GM21825 (cell line): ENCODE measurements at regions not wholly inside any gene's neighbourhood (a gene's known extent, or its start where the extent isn't known, plus 50 kb on each side); places are given as distances from the start of the nearest gene placed in this dataset.

Source experiments
- ATAC-seq: cut with Tn5 transposase; IDR thresholded peaks from one replicate; pipeline ENCODE4 v1.9.1; 2021; ENCODE audit warnings: mild to moderate bottlenecking, moderate library complexity; ENCODE audit not compliant: unreplicated experiment

DNA sequence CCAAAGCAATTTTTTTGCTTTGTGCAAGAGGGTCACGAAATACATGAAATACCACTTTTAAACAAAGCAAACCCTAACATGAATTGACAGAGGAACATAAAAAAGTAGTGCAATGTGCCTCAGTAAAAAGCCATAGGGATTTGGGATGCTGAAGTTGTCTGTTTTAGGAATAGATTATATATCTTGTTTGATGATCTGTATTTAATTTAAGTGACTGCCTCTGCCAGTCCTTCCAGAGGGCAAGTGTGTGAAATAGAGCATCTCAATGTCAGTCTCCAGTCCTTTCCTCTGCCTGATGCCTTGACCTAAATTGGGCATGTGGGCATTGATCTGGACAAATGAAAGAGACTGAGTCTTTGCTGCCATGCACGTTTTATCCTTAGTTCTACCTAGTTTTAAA is 222.8 kb downstream of the PTPRC start:
- no peak for ATAC-seq

DNA sequence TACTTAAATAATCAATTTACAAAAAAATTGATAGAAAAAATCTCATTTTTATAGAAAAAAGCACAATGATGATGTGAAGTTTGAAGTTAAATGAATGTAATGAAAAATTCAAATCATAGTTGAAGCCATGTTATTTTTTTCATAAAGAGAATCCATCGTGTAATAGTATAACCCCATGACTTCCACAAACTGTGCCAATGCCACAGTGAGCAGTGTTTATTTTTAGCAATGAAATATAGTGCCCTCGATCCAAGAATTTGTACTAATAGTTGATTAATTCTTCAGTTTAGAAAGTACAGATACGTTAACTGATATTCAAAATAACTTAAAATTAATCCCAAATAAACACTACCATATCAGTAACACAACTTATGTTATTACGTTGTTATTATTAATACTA is 225.9 kb downstream of the PTPRC start:
- ATAC-seq = no peak

DNA sequence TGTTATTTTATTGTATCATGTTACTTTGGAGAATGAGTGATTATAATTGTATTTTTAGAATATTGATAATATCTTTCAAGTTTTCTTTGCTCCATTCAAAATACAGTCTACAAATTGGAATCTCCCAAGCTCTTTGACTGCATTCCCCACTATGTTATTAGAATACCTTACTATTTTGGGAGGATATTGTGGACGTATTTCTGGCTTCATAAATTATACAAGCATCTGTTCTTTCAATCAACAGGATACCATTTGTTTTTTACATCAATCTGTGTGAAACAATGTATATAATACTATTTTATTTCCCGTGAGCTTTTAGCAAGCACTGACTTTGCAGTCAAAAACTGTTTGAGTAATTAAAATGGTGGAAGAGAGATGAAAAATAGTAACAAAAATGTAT is 226.5 kb downstream of the PTPRC start:
- no peak for ATAC-seq

DNA sequence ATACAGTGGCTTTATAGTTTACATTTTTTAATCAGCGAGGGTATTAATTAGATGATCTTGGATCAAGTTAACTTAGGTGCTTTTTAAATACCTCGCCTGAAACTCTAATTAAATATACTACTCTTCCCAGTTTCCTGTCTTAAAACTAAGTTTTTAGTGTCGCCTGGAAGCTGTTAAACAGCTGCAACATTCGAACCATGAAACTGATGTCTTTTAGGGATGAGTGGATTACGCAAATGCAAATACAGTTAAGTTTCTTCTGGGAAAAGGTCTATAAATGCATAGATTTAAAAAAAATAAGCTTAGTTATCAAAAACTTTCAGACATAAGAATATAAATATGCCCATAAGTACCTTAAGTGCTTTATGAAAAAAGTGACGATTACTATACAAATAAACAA is 228.3 kb downstream of the PTPRC start:
- ATAC-seq = no peak

DNA sequence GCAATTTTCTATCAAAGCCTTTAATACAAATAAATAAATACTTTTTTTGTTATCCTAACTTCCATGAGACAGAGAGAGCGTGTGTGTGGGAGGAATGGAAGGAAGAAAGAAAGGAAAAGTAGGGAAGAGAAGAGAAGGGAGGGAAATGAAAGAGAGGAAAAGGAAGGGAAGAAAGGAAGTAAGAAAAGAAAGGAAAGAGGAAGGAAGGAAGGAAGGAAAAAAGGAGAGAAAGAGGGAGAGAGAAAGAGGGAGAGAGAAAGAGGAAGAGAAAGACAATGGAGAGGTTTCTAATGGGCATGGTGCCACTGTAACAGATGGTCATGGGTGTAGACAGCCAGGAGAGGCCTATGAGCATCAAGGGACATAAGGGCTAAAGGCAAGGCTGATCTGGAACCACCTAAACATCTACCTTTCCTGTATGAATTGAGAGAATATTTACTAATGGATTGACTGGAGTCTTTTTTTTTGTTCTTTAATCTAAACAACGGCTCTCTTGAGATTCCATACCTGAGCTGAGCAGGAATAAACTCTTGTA is 234.9 kb downstream of the PTPRC start:
- no peak for ATAC-seq

DNA sequence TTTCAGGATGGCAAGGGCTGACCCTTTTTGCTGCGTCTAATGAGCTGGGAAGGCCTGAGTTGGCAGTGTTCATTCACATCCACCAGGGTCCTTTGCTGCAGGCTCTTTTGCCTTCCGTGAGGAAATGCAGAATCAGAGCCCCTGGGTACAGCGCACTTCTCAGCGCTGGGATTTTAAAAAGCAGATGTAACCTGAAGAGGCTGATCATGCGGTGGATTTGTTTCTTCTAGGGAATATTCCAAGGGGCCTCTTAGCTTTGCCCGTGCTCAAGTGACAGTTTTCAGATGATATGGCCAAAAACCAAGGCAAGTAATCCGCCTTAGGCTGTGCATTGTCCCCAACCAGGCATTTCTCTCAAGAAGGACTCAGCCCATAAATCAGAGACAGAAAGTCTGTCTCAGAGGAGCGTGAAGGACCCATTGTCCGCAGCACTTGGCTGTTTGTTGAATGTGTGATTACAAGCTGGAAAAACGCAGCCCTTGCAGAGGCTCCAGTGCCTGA is 237.6 kb downstream of the PTPRC start:
- no peak for ATAC-seq

DNA sequence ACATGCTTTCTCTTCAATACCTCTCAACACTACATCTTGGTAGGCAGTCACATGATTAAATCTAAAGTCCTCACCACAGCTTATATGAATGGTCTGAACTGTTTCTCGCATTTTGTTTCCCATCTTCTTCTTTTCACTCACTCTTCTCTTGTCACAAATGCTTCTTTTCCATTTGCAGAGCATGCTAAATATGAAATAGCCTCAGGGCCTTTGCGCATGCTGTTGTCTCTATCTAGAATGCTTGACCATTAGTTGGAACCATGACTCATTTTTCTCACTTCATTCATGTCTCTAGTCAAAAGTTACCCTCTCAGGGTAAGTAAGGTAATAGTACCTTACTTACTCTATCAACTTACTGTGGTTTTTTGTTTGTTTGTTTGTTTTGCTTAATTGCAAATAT is 239.7 kb downstream of the PTPRC start:
- no peak for ATAC-seq

DNA sequence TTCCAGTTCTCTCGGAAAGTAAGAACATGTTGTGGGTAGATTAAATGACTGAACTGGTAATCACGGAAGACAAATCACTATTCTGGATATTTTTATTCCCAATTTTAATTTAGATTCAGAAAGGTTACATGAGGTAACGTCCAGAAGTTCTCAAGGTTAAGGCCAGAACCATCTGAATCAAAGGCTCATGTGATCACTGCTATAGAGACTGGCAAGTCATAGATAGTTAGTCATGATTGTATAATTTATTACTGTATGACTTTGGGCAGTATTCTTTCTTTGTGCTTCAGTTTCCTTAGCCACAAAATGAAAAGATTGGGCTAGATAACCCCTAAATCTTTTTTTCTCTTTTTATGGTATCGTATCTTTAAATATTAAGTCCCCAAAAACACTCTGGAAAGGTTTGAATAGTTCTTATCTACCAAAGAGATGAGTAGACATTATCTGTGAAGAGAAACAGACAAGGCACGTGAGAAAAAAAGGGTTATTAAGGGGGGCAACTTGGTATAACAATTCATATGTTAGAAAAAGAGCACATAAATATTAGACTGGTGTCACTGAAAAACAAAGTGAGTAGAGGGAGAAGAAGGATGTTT is 241.0 kb downstream of the PTPRC start:
- ATAC-seq = no peak

DNA sequence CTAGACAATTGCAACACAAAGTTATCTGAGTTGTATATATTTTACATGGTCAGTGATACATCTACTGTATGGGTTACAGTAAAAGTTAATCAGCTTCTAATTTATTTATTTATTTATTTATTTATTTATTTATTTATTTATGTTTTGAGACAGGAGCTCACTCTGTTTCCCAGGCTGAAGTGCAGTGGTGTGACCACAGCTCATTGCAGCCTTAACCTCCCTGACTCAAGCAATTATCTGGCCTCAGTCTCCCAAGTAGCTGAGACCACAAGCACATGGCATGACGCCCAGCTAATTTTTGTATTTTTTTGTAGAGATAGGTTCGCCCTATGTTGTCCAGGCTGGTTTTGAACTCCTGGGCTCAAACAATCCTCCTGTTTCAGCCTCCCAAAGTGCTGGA is 241.6 kb downstream of the PTPRC start:
- ATAC-seq = no peak

DNA sequence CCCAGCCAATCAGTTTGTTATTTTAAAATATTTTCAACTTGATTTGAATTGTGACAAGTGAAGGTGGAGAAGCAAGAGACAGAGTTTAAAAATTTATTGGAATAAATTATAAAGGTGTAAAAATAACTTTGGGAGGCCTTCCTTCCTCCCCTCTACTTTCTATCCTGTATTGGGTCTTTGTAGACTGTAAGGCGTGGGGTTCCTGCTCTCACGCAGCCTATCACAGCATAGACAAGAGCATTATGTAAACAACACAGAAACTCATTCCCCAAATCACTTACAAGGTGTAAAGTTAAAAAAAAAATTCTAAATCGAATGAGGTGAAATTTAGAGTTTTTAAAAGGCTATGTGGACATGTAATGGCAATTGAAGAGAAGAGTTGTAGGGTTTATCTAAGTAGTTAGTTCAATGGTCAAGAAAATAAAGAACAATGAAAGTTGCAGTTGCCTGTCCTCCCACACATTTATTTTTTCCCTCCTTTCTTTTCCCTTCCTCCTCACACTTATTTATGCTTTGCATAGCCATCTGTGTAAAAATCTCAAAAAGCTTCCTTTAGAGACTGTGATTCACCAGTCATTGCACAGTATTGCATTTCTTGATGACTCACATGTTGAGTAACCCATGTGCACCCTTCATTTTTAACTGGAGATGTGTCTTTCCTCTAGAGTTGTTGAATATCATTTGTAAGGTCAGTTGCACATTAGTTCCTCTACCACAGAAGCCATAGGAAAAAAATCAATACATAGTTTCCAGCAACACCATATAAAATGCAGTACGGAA is 242.2 kb downstream of the PTPRC start:
- no peak for ATAC-seq

DNA sequence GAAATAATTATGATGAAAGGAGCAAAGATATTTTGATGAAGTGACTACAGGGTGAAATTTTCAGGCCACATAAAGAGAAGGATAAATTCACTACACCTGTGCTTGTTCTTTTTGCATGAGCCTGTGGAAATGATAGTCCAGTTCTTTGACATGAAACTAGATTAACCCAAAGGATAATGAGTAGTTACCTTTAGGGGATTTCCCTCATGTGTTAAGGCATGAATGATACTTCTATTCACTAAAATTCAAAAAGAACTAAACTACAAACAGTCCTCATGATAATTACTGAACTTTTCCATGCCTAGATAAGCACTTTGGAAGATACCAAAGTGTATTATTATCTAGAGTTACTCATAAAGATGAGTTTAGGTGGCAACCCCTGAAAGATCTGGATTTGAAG is 244.3 kb downstream of the PTPRC start:
- no peak for ATAC-seq

DNA sequence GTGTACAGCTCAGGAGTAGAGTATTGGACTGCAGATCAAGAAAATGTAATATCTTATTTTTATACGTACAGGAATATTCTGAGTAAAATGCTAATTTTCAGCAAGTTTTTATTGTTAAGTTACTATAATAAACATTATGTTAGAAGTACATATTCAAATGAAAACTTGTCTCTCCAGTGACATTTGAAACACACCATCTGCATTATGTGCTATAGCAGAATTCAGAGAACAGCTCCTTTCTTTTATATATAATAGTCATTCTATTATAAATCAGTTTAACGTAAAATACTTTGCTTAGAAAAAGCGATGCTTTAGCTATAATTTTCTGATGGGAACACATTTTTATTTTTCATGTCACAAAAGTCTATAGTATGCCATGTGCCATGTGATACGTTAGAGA is 249.0 kb downstream of the PTPRC start:
- no peak for ATAC-seq

DNA sequence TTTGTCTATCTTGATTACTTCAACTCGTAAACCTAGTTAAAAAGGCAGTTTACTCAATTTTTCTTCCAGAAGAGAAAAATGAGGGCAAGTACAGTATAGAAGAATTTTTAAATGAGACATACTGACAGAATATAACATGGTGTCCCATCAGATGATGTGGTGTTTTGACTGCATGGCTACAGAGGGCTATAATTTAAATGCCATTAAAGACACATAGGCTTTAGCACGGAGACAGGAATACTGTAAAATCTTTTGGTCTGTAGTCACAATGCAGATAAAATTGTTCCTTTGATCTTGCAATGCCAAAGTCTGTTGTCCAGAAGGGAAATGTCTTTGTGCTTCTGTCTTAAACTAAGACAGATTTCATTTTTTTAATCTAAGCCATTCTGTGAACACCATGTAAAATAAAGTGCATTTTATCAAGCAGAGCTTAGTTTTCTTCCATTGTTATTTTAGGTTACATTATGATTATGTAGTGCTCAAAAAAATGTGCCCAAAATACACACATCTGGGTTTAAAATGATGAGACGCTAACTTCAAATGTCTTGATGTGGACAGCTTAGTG is 249.6 kb downstream of the PTPRC start:
- ATAC-seq = no peak

DNA sequence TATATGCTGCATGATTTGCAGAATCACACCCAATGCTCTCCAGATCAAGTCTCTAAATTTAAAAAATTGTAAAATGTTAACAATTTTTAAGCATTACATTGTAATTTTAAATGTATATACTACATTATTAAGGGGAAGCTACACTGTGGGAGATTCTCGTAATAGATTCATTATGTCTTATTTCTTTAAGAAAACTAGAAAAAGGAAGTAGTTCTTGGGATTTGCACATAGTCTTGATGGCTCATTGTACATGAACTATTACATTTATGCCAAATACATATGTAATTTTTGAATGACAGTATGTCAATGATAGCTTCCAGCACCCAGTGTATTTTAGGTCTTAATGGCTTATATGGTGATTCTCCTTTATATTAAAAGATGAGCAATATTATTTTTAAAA is 250.3 kb downstream of the PTPRC start:
- ATAC-seq = no peak

DNA sequence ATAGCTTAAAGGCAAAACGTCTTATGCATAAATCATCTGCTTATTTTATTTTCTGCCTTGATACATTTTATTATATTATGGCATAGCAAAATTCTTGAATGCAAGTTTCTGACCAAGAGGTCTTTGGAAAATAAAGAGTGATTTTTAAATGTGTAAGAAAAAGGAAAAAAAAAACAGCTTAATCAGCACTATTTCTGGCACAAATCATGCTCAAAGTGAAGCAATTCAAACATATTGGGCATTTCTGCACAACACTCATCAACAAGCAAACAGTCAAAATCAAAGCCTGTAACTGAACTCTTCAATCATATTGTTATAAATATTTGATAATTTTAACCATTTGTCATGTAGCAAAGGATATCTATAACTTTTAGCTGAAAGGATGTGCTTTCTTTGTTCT is 250.9 kb downstream of the PTPRC start:
- ATAC-seq = no peak

DNA sequence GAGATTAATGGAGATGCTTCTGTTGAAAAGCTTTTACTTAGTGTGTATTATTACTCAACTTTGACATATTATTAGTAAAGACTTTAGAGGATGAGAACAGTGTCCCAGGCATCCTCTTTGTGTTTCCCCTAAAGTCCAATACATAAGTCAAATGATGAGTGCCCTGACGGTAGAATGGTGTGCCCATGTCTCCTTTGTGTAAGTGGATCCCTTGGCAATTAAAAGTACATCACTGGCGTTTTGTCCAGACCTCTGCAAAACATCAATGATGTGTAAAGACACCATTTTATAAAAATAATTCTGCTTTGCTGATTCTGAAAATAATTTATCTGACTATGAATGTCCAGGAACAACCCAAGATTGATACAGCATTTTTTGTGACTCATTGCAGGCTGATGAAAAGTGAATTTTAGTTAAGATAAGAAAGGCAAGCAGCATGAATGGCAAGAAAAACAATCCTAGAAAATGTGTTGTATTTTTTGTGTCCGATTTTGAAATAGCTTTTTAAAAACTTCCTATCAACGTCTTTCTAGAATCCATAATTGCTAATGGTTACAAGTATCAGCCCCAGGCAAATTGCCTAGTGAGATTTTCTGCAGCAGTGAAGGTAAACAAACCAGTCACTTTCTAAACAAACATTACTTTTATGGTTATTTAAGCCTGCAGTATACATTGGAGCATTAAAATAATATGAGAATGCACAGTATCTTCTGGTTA is 251.5 kb downstream of the PTPRC start:
- ATAC-seq = no peak

DNA sequence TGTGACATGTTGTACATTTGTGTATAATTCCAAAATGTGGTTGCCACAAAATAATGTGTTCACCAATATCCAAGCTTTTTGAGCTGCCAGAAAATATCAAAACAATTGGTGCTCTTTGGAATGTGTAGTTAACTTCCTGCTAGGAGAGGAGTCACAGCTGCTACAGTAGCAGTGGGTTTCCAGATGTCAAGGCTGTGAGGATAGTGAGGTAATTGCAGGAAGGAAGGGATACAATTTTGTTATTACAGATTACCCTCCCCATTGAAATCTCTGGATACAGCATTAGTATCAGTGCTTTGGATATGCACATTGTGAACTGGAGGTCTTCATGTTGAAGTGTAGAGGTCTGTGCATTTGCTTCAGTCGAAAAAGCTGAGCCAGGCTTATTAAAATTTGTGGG is 253.2 kb downstream of the PTPRC start:
- no peak for ATAC-seq

DNA sequence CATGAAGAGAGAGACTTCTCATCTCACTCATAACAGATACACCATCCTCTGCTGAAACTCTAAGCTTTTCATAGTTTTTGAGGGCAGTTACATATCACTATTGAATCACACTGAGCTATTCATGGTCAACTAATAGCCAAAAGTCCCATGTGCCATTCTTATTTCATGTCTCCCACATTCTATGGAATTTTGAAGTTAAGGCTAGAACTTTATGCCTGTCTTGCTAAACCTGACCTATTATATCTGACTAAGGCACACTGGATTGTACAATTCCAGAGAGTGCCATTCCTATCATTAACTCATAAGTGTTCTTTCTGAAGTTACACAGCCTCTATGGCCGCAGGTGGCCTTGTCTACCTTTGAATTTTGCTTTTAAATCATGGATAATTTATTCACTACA is 254.3 kb downstream of the PTPRC start:
- no peak for ATAC-seq

DNA sequence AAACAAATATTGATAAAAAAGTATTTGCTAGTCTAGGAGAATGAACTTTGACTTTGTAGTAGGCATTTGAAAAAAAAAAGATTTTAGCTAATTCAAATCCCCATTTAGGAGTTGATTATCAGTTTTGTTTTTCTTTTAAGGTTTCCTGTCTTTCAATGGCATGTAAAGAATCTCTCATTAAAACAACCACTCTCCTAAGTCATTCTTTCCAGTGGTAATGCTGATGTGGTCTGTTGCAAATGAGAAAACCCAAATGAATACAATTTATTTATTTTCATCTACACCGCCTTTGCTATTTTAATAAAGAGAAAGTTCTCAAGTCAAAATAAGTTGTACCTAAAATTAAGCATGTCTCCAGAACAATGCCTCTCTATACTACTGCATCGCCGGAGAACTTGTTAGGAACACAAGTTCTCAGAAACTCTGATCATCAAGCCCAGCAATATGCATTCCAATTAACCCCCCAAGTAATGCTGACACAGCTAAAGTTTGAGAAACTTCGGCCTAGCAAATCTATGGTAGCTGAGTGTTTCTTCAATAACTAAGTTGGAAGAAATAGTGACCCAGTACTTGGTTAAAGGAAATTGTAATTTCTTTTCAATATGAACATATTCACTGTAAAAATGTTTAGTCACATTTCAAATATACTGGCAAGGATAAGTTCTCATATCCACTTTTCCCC is 255.1 kb downstream of the PTPRC start:
- no peak for ATAC-seq

DNA sequence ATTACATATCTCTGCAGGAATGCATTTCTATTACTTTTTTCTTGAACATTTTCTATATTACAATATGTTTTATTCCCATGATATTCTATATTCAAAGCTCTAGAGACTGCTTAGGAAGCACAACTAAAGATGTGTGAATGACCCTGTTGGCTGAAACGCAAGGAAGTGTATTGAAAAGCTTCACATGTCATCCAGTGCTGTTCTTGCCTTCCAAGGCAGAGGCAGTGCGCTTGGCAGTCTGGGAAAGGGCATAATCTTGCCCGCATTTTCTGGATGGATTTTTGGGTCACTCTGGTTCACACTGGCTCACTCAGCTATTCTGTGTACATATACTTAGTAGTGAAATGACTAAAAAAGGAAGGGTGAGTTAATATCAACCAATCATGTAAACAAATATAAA is 262.4 kb downstream of the PTPRC start:
- no peak for ATAC-seq

DNA sequence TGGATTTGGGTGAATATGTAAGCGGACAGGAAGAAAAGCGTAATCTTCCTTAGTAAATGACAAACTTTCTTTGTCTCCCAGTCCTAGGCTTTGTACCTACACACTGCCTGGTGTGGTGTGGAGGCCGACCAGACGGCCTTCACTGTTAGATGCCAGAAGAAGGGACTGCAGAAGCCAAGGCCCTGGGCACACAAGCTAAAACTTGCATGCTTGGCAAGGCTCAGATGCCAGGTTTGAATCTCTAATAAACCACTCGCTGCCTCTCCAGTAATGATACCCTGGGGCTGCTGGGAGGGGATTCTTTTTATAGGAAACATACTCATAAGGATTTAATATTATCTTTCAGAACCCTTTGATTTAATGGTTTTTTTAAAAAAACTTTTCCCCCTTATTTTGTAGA is 263.8 kb downstream of the PTPRC start:
- no peak for ATAC-seq
